Neural crest cell (in vitro differentiated cells): ENCODE measurements at regions not wholly inside any gene's neighbourhood (a gene's known extent, or its start where the extent isn't known, plus 50 kb on each side); places are given as distances from the start of the nearest gene placed in this dataset.

ENCODE experiments used
- DNase-seq: peaks from one replicate; pipeline ENCODE4 v3.0.0; 2021; ENCODE audit warnings: low read depth, mixed read lengths, low spot score
- H3K27ac Mint-ChIP-seq: one replicate; pipeline ENCODE4 v1.8.0; 2021; ENCODE audit warnings: mild to moderate bottlenecking, mixed read lengths; ENCODE audit not compliant: unreplicated experiment
- H3K27me3 Mint-ChIP-seq: 2 replicates; pipeline ENCODE4 v1.8.0; 2021; ENCODE audit warnings: low read depth, mild to moderate bottlenecking, mixed read lengths
- H3K36me3 Mint-ChIP-seq: 2 replicates; pipeline ENCODE4 v1.8.0; 2021; ENCODE audit warnings: low read depth, mild to moderate bottlenecking, mixed read lengths
- H3K4me1 Mint-ChIP-seq: 2 replicates; pipeline ENCODE4 v1.8.0; 2021; ENCODE audit warnings: mixed read lengths
- H3K4me3 Mint-ChIP-seq: one replicate; pipeline ENCODE4 v1.8.0; 2021; ENCODE audit warnings: mild to moderate bottlenecking, mixed read lengths
- H3K9me3 Mint-ChIP-seq: 2 replicates; pipeline ENCODE4 v1.8.0; 2021; ENCODE audit warnings: mixed read lengths
- CTCF ChIP-seq: fragments of 200-600 bp; sonication (generic); conservative IDR thresholded peaks from 2 replicates; pipeline ENCODE4 v1.5.0; 2021; ENCODE audit warnings: antibody characterized with exemption, mild to moderate bottlenecking

- Mint-ChIP-seq H3K36me3 (no peaks in the 10 kb centered on the region), H3K9me3 (no peaks in the 10 kb centered on the region), H3K27ac (no peak overlapping the region), H3K27me3 (no peaks in the 10 kb centered on the region), H3K4me1 (peaks cover 12% of the 10 kb centered on the region), H3K4me3 (no peak overlapping the region)
- no peak for TF ChIP-seq CTCF
- no peak for DNase-seq
Observed at GRCh38 chr9:13942201-13942600, 371.7 kb downstream of the NFIB start.

DNA sequence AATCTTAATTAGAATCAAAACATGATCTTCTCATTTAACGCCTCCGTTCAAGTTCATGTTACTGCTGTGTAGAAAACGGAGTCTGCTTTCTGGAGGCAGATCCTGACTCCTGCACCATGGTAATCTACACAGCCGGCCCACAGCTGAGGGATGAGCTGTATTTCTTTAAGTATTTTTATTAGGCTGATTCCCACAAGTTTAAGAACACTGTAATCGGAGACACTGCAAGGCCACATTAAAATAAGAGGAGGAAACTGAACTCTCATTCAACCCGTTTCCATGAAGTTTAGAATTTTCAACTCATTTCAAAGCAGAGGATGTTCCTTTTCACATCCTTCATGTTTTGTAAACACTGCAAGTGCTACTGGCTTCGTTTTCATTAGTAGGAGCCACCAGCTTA lies 372.2 kb downstream of the NFIB start:
- H3K36me3 Mint-ChIP-seq: no peaks in the 10 kb centered on the region
- no peaks in the 10 kb centered on the region for H3K27me3 Mint-ChIP-seq
- DNase-seq: no peak

DNA sequence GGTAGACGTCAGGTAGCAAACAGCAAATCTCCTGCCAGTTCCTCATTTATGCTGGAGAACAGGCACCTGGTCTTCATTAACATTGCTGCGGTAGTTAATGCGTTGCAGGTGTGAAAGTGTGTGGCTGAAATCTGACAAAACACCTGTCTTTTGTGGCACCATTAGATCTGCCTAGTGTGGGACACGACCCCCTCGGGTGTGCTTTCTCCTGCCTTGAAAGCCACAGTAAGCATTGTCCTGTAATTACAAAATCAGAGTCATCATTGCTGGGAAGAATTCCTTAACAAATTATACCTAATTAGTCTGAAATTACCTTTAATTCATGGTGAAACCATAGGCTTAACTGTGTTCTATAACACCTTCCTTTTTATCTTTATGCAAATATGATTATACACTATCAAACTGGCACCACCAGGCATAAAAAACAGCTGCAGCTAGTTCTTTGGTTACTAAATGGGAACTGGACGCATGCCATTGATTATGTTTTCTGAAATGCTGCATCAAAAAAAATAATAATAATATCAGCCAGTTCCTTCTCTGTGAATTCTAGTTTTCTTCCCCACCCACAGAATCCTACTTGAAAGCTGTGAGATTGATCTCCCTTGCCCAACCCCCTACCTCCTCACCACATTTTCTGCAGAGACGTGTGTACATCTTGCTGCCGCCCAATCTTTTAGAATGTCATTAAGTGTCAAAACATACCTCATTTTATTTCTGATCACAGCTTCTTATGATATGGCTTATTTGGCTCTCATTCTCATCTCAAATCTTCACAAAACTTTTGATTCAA lies 374.0 kb downstream of the NFIB start:
- Mint-ChIP-seq H3K36me3 (no peaks in the 10 kb centered on the region), H3K27me3 (no peaks in the 10 kb centered on the region), H3K27ac (no peak overlapping the region), H3K9me3 (no peaks in the 10 kb centered on the region), H3K4me3 (no peak overlapping the region), H3K4me1 (peaks cover 12% of the 10 kb centered on the region)
- TF ChIP-seq CTCF: no peak
- DNase-seq: no peak

More for the DNA sequence above, 372.2 kb downstream of the NFIB start:
- peaks cover 12% of the 10 kb centered on the region for H3K4me1 Mint-ChIP-seq
- no peak overlapping the region for H3K4me3 Mint-ChIP-seq
- no peak overlapping the region for H3K27ac Mint-ChIP-seq
- TF ChIP-seq CTCF: no peak
- no peaks in the 10 kb centered on the region for H3K9me3 Mint-ChIP-seq

GRCh38 chr9:13939134-13939533 lies 374.8 kb downstream of the NFIB start:
- H3K27me3 Mint-ChIP-seq: no peaks in the 10 kb centered on the region
- no peaks in the 10 kb centered on the region for H3K36me3 Mint-ChIP-seq
- DNase-seq: no peak
- no peak overlapping the region for H3K4me3 Mint-ChIP-seq
- no peaks in the 10 kb centered on the region for H3K9me3 Mint-ChIP-seq
- no peak overlapping the region for H3K27ac Mint-ChIP-seq
- peaks cover 8% of the 10 kb centered on the region for H3K4me1 Mint-ChIP-seq
- TF ChIP-seq CTCF: no peak

DNA sequence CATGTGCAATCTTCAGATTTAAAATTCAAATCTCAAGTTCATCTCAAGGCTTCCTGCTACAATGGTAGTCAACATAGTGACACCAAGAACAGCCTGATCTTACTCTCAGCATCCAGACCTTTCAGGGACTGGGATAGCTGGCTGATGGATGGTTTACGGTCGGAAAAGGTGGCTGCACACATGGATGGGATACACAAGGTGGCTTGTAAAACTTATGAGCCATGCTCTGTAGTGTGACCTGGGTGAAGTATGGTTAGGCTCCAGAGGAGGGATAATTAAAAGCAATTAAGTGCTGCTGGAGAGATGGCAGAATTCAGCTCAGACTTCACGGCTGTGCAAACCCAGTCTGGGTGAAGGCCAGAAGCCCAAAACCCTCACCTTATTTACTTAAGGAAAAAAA lies 379.5 kb downstream of the NFIB start:
- Mint-ChIP-seq H3K4me1 (peaks cover 4% of the 10 kb centered on the region), H3K9me3 (no peaks in the 10 kb centered on the region), H3K36me3 (no peaks in the 10 kb centered on the region), H3K4me3 (no peak overlapping the region), H3K27ac (no peak overlapping the region), H3K27me3 (no peaks in the 10 kb centered on the region)
- no peak for DNase-seq
- TF ChIP-seq CTCF: no peak
